CD4-positive, alpha-beta T cell treated with Interleukin-4 for 1 hour (primary cell): ENCODE measurements at regions not wholly inside any gene's neighbourhood (a gene's known extent, or its start where the extent isn't known, plus 50 kb on each side); places are given as distances from the start of the nearest gene placed in this dataset.
A peak's percentile ranks its signal among the peaks of the same experiment; 100 is the strongest.
"Not testable (repeated sequence)": the region's sequence is repeated elsewhere in the genome, so short reads cannot be mapped to it uniquely, and the experiment has no call there.

Source experiments
- DNase-seq, 2 donors: peaks; one replicate each; pipeline ENCODE4 v3.0.0-alpha.2; 2020 to 2022

- no peak for DNase-seq
These were observed 429.4 kb downstream of the PCNX1 start for GRCh38 chr14:71336489-71337192.

GRCh38 chr14:71338153-71338552, 430.9 kb downstream of the PCNX1 start:
- DNase-seq, result no peak

GRCh38 chr14:71339650-71340415, 432.6 kb downstream of the PCNX1 start:
- DNase-seq, result no peak

- DNase-seq, result no peak
These were observed 433.9 kb downstream of the PCNX1 start for GRCh38 chr14:71341156-71341555.

- no peak for DNase-seq
These were observed 436.5 kb downstream of the PCNX1 start for GRCh38 chr14:71343724-71344123.

- DNase-seq, result no peak
These were observed 437.2 kb downstream of the PCNX1 start for GRCh38 chr14:71344506-71344905.

GRCh38 chr14:71346685-71347084, 439.4 kb downstream of the PCNX1 start:
- peak in 1 of 2 donors; percentile 31 for DNase-seq

GRCh38 chr14:71348394-71348793, 441.1 kb downstream of the PCNX1 start:
- no peak for DNase-seq

GRCh38 chr14:71348817-71349216, 441.6 kb downstream of the PCNX1 start:
- no peak for DNase-seq

GRCh38 chr14:71354142-71354541, 446.9 kb downstream of the PCNX1 start:
- no peak for DNase-seq

- no peak for DNase-seq
These were observed 447.5 kb downstream of the PCNX1 start for GRCh38 chr14:71354801-71355200.

GRCh38 chr14:71355324-71356201, 448.3 kb downstream of the PCNX1 start:
- DNase-seq, result peak in 1 of 2 donors; percentile 65

GRCh38 chr14:71358209-71358931, 451.1 kb downstream of the PCNX1 start:
- DNase-seq, result peak in 1 of 2 donors; percentile 46

GRCh38 chr14:71358932-71359421, 451.7 kb downstream of the PCNX1 start:
- not testable (repeated sequence) for DNase-seq

GRCh38 chr14:71359823-71360222, 452.6 kb downstream of the PCNX1 start:
- no peak for DNase-seq

- peak; percentile 11 to 77 for DNase-seq
These were observed 454.1 kb downstream of the PCNX1 start for GRCh38 chr14:71361336-71361735.

- no peak for DNase-seq
These were observed 454.6 kb downstream of the PCNX1 start for GRCh38 chr14:71361874-71362273.

- no peak for DNase-seq
These were observed 455.0 kb downstream of the PCNX1 start for GRCh38 chr14:71362282-71362681.

GRCh38 chr14:71362920-71363584, 455.8 kb downstream of the PCNX1 start:
- peak; percentile 31 to 56 for DNase-seq

GRCh38 chr14:71363946-71364925, 457.0 kb downstream of the PCNX1 start:
- no peak for DNase-seq

GRCh38 chr14:71365361-71365760, 458.1 kb downstream of the PCNX1 start:
- DNase-seq, result no peak
